Neural cell (in vitro differentiated cells): ENCODE measurements at regions not wholly inside any gene's neighbourhood (a gene's known extent, or its start where the extent isn't known, plus 50 kb on each side); places are given as distances from the start of the nearest gene placed in this dataset.

ENCODE experiments used
- H2AFZ ChIP-seq: fragments of 200-600, 300-800 bp; sonication (generic), shearing (Covaris generic); 2 replicates; pipeline ENCODE4 v1.6.0; 2014; ENCODE audit warnings: low read depth, mild to moderate bottlenecking, antibody characterized with exemption, low read length, moderate library complexity
- H3F3A ChIP-seq: fragments of 200-600 bp; shearing (Covaris generic); 2 replicates; pipeline ENCODE4 v1.6.1; 2016; ENCODE audit warnings: mild to moderate bottlenecking, moderate library complexity, mixed read lengths, antibody characterized with exemption, low read length; ENCODE audit not compliant: insufficient read depth, poor library complexity, severe bottlenecking
- H3K27ac ChIP-seq: fragments of 200-600, 300-800 bp; sonication (generic), shearing (Covaris generic); 2 replicates; pipeline ENCODE4 v1.5.1; 2014; ENCODE audit warnings: mild to moderate bottlenecking, low read length, moderate library complexity
- H3K27me3 ChIP-seq: fragments of 300-800, 200-600 bp; sonication (generic), shearing (Covaris generic); 2 replicates; pipeline ENCODE4 v1.6.0; 2014; ENCODE audit warnings: mild to moderate bottlenecking, low read depth, low read length, moderate library complexity; ENCODE audit not compliant: insufficient read depth
- H3K36me3 ChIP-seq: fragments of 300-800, 200-600 bp; sonication (generic), shearing (Covaris generic); 2 replicates; pipeline ENCODE4 v1.5.1; 2014; ENCODE audit warnings: mild to moderate bottlenecking, antibody characterized with exemption, low read length, moderate library complexity; ENCODE audit not compliant: insufficient read depth
- H3K4me2 ChIP-seq: fragments of 300-800, 200-600 bp; sonication (generic), shearing (Covaris generic); 2 replicates; pipeline ENCODE4 v1.6.0; 2014; ENCODE audit warnings: mild to moderate bottlenecking, low read length
- H3K4me3 ChIP-seq: fragments of 300-800, 200-600 bp; sonication (generic), shearing (Covaris generic); 2 replicates; pipeline ENCODE4 v1.5.1; 2014; ENCODE audit warnings: mild to moderate bottlenecking, low read length, moderate library complexity
- H3K79me2 ChIP-seq: fragments of 200-600 bp; shearing (Covaris generic); replicated peaks from 2 replicates; pipeline ENCODE4 v1.6.0; 2014; ENCODE audit warnings: mild to moderate bottlenecking, low read length, moderate library complexity; ENCODE audit not compliant: insufficient read depth
- H3K9ac ChIP-seq: fragments of 300-800, 200-600 bp; sonication (generic), shearing (Covaris generic); 2 replicates; pipeline ENCODE4 v1.6.1; 2016; ENCODE audit warnings: mild to moderate bottlenecking, low read length, mixed read lengths
- H3K9me2 ChIP-seq: fragments of 200-600 bp; shearing (Covaris generic); 2 replicates; pipeline ENCODE4 v1.6.1; 2016; ENCODE audit warnings: mild to moderate bottlenecking, low read length, mixed read lengths; ENCODE audit not compliant: insufficient read depth
- H3K9me3 ChIP-seq: fragments of 200-600, 300-800 bp; sonication (generic), shearing (Covaris generic); 2 replicates; pipeline ENCODE4 v1.6.1; 2016; ENCODE audit warnings: mild to moderate bottlenecking, mixed run types, low read length, moderate library complexity, mixed read lengths
- H4K20me1 ChIP-seq: fragments of 200-600 bp; shearing (Covaris generic); 2 replicates; pipeline ENCODE4 v1.6.1; 2016; ENCODE audit warnings: mild to moderate bottlenecking, mixed run types; ENCODE audit not compliant: insufficient read depth
- EP300 ChIP-seq: fragments of 450-650 bp; conservative IDR thresholded peaks from 2 replicates; pipeline ENCODE4 v1.6.1; 2014; ENCODE audit warnings: antibody characterized with exemption, mild to moderate bottlenecking, moderate library complexity; ENCODE audit not compliant: poor library complexity, severe bottlenecking
- EZH2 ChIP-seq: fragments of 200-600, 300-800 bp; shearing (Covaris generic), sonication (generic); IDR thresholded peaks from 2 replicates; pipeline ENCODE4 v1.6.1; 2014; ENCODE audit warnings: antibody characterized with exemption, low read length, borderline replicate concordance, mild to moderate bottlenecking; ENCODE audit not compliant: insufficient read depth, poor library complexity, severe bottlenecking
- MXI1 ChIP-seq: fragments of 450-650 bp; conservative IDR thresholded peaks from 2 replicates; pipeline ENCODE4 v1.6.1; 2014; ENCODE audit warnings: antibody characterized with exemption, mild to moderate bottlenecking; ENCODE audit not compliant: poor library complexity, severe bottlenecking
- POLR2AphosphoS5 ChIP-seq: IDR thresholded peaks from 2 replicates; pipeline ENCODE4 v1.6.1; 2012
- RAD21 ChIP-seq: fragments of 450-650 bp; conservative IDR thresholded peaks from 2 replicates; pipeline ENCODE4 v1.6.1; 2014; ENCODE audit warnings: antibody characterized with exemption, mild to moderate bottlenecking, moderate library complexity
- REST ChIP-seq: IDR thresholded peaks from 2 replicates; pipeline ENCODE4 v1.6.1; 2012; ENCODE audit warnings: borderline replicate concordance
- SMC3 ChIP-seq: fragments of 450-650 bp; conservative IDR thresholded peaks from 2 replicates; pipeline ENCODE4 v1.6.1; 2014; ENCODE audit warnings: antibody characterized with exemption, mild to moderate bottlenecking, moderate library complexity; ENCODE audit not compliant: poor library complexity
- TAF1 ChIP-seq: IDR thresholded peaks from 2 replicates; pipeline ENCODE4 v1.6.1; 2012; ENCODE audit warnings: low read depth
- TF ChIP-seq, protein P1 (sequence below): fragments of 450-650 bp; IDR thresholded peaks from 2 replicates; pipeline ENCODE4 v1.5.1; 2014; ENCODE audit warnings: antibody characterized with exemption, mild to moderate bottlenecking, moderate library complexity; ENCODE audit not compliant: poor library complexity, severe bottlenecking

DNA sequence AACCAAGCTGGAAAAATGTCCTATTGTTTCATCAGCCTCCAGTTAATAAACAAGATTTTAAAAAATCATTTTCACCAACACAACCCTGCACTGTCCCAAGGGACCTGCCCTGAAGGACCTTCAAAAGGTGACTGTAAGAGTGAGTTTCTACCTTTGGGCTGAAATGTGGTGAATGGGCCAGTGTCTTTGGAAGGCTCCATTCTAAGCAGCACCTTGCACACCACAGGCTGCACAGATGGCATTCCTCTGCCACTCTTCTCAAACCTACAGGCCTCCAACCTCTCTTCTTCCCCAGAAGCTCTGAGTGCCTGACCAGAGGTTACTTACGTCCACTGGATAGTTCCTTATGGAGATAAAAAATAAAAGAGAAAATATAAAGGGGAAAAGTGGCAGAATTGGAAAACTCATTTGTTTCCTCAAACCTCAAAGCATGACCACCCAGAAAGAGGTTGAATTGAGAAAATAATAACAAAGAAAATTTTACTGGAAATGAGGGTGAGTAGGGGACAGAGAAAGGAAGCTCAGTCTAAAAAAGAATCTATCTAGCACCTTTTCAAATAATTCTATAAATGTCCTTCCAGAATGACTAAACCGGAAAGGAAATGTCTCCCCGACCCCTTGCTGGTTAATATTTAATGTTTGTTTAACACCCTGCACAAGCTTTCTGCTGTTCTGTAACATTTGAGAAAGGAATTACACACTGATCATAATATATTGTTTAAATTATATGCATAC is 175.7 kb downstream of the METTL4 start:
- no peak overlapping the region for H3K9ac ChIP-seq
- H3K79me2 ChIP-seq, result no peaks in the 10 kb centered on the region
- H2AFZ ChIP-seq, result no peak overlapping the region
- no peak overlapping the region for H3K27ac ChIP-seq
- H3K9me2 ChIP-seq, result no peaks in the 10 kb centered on the region
- H3K9me3 ChIP-seq, result no peaks in the 10 kb centered on the region
- no peaks in the 10 kb centered on the region for H3K27me3 ChIP-seq
- no peaks in the 10 kb centered on the region for H3K36me3 ChIP-seq
- H3K4me2 ChIP-seq, result no peak overlapping the region
- no peaks in the 10 kb centered on the region for H3F3A ChIP-seq
- TF ChIP-seq, protein P1, sequence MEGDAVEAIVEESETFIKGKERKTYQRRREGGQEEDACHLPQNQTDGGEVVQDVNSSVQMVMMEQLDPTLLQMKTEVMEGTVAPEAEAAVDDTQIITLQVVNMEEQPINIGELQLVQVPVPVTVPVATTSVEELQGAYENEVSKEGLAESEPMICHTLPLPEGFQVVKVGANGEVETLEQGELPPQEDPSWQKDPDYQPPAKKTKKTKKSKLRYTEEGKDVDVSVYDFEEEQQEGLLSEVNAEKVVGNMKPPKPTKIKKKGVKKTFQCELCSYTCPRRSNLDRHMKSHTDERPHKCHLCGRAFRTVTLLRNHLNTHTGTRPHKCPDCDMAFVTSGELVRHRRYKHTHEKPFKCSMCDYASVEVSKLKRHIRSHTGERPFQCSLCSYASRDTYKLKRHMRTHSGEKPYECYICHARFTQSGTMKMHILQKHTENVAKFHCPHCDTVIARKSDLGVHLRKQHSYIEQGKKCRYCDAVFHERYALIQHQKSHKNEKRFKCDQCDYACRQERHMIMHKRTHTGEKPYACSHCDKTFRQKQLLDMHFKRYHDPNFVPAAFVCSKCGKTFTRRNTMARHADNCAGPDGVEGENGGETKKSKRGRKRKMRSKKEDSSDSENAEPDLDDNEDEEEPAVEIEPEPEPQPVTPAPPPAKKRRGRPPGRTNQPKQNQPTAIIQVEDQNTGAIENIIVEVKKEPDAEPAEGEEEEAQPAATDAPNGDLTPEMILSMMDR, result no peak
- TF ChIP-seq EP300, result no peak
- H3K4me3 ChIP-seq, result no peak overlapping the region
- H4K20me1 ChIP-seq, result no peaks in the 10 kb centered on the region

GRCh38 chr18:2396162-2396505 is 175.2 kb downstream of the METTL4 start:
- no peak overlapping the region for H2AFZ ChIP-seq
- no peak overlapping the region for H3K9ac ChIP-seq
- no peaks in the 10 kb centered on the region for H3K9me3 ChIP-seq
- no peak overlapping the region for H3K4me2 ChIP-seq
- no peaks in the 10 kb centered on the region for H4K20me1 ChIP-seq
- no peaks in the 10 kb centered on the region for H3K79me2 ChIP-seq
- no peaks in the 10 kb centered on the region for H3K9me2 ChIP-seq
- H3F3A ChIP-seq, result no peaks in the 10 kb centered on the region
- H3K27me3 ChIP-seq, result no peaks in the 10 kb centered on the region
- no peak for TF ChIP-seq POLR2AphosphoS5
- TF ChIP-seq EZH2, result no peak
- TF ChIP-seq EP300, result no peak
- TF ChIP-seq SMC3, result no peak
- no peak for TF ChIP-seq MXI1
- TF ChIP-seq, protein P1, result no peak
- no peak overlapping the region for H3K27ac ChIP-seq
- H3K4me3 ChIP-seq, result no peak overlapping the region
- no peaks in the 10 kb centered on the region for H3K36me3 ChIP-seq

GRCh38 chr18:2400701-2401196 is 170.6 kb downstream of the METTL4 start:
- no peaks in the 10 kb centered on the region for H4K20me1 ChIP-seq
- H3F3A ChIP-seq, result no peaks in the 10 kb centered on the region
- TF ChIP-seq, protein P1, result no peak
- TF ChIP-seq EP300 (no peak), POLR2AphosphoS5 (no peak), EZH2 (no peak), RAD21 (no peak), REST (no peak), TAF1 (no peak), SMC3 (no peak), MXI1 (no peak)
- H3K9me2 ChIP-seq, result no peaks in the 10 kb centered on the region
- no peaks in the 10 kb centered on the region for H3K9me3 ChIP-seq
- no peak overlapping the region for H3K9ac ChIP-seq
- H2AFZ ChIP-seq, result no peak overlapping the region
- no peak overlapping the region for H3K27ac ChIP-seq
- no peaks in the 10 kb centered on the region for H3K36me3 ChIP-seq
- H3K4me3 ChIP-seq, result no peak overlapping the region
- H3K79me2 ChIP-seq, result no peaks in the 10 kb centered on the region
- no peak overlapping the region for H3K4me2 ChIP-seq
- H3K27me3 ChIP-seq, result no peaks in the 10 kb centered on the region
